GM12878 (cell line): ENCODE measurements at regions not wholly inside any gene's neighbourhood (a gene's known extent, or its start where the extent isn't known, plus 50 kb on each side); places are given as distances from the start of the nearest gene placed in this dataset.
A peak's percentile ranks its signal among the peaks of the same experiment; 100 is the strongest.

Source experiments
- ATF7 ChIP-seq: fragments of 450-650 bp; IDR thresholded peaks from 2 replicates; pipeline ENCODE4 v1.6.1; 2016; ENCODE audit warnings: low read depth, mild to moderate bottlenecking
- IKZF2 ChIP-seq, 2 experiments: fragments of 450-650 bp; IDR thresholded peaks; 2 replicates each; pipeline ENCODE4 v1.6.1; 2017; ENCODE audit warnings: mild to moderate bottlenecking in 2 of 2, moderate library complexity in 2 of 2
- KLF5 ChIP-seq: fragments of 450-650 bp; IDR thresholded peaks from 2 replicates; pipeline ENCODE4 v1.6.1; 2014; ENCODE audit warnings: mild to moderate bottlenecking; ENCODE audit not compliant: partially characterized antibody
- NFXL1 ChIP-seq: fragments of 450-650 bp; IDR thresholded peaks from 2 replicates; pipeline ENCODE4 v1.6.1; 2017; ENCODE audit warnings: antibody characterized with exemption, mild to moderate bottlenecking, borderline replicate concordance
- NFYA ChIP-seq: IDR thresholded peaks from 2 replicates; pipeline ENCODE4 v1.6.1; 2011; ENCODE audit warnings: low read depth, mild to moderate bottlenecking, low read length, improper control_type of control experiment, borderline replicate concordance
- TF ChIP-seq, protein P1 (sequence below): fragments of 150-350 bp; IDR thresholded peaks from 2 replicates; pipeline ENCODE4 v1.6.1; 2016; ENCODE audit warnings: low read depth, low read length
- TF ChIP-seq, protein P2 (sequence below): fragments of 450-650 bp; IDR thresholded peaks from 2 replicates; pipeline ENCODE4 v1.6.1; 2017; ENCODE audit warnings: low read depth, mild to moderate bottlenecking, moderate library complexity
- TF ChIP-seq, protein P3 (sequence below): IDR thresholded peaks from 2 replicates; pipeline ENCODE4 v1.6.1; 2012; ENCODE audit warnings: low read length, inconsistent platforms
- TF ChIP-seq, protein P4 (sequence below): fragments of 450-650 bp; IDR thresholded peaks from 2 replicates; pipeline ENCODE4 v1.6.1; 2018; ENCODE audit warnings: borderline replicate concordance, mild to moderate bottlenecking; ENCODE audit not compliant: partially characterized antibody

DNA sequence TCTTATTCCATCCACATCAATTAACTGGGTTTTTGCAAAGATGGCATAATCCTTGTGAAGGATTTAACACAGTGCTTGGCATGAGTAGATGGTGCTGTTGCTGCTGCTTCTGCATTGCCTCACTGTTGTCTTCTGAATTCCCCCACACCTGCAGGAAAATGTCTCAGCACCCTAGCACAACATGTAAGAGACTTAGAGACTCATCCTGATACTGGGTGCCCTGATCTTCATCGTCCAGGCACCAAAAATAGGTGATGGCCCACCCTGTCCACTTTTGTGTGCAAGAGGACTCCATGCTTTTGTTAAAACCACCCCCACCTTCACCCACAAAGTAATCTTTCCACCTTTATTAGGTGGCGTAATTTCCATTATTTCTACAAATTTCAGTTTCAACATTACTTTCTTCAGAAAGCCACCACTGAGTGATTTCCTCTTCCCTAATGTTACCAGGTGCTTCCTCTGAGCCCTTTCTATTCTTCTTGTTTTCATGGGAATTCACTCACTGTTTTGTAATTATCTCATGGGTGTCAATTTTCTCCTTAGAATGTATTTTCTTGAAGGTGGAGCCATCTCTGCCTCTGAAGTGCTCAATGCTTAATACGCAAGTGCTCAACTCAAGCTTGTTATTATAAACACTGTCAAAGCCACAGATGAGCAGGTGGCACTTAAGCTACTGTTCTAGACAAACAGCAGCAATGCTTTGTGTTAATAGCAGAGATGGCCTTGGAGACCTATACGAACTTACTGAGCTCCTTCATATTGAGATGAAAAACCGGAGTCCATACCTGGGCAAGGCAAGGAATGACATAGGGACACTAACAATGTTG lies 89.5 kb downstream of the HS3ST1 start (continued):
- TF ChIP-seq, protein P1, sequence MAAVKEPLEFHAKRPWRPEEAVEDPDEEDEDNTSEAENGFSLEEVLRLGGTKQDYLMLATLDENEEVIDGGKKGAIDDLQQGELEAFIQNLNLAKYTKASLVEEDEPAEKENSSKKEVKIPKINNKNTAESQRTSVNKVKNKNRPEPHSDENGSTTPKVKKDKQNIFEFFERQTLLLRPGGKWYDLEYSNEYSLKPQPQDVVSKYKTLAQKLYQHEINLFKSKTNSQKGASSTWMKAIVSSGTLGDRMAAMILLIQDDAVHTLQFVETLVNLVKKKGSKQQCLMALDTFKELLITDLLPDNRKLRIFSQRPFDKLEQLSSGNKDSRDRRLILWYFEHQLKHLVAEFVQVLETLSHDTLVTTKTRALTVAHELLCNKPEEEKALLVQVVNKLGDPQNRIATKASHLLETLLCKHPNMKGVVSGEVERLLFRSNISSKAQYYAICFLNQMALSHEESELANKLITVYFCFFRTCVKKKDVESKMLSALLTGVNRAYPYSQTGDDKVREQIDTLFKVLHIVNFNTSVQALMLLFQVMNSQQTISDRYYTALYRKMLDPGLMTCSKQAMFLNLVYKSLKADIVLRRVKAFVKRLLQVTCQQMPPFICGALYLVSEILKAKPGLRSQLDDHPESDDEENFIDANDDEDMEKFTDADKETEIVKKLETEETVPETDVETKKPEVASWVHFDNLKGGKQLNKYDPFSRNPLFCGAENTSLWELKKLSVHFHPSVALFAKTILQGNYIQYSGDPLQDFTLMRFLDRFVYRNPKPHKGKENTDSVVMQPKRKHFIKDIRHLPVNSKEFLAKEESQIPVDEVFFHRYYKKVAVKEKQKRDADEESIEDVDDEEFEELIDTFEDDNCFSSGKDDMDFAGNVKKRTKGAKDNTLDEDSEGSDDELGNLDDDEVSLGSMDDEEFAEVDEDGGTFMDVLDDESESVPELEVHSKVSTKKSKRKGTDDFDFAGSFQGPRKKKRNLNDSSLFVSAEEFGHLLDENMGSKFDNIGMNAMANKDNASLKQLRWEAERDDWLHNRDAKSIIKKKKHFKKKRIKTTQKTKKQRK, result no peak
- no peak for TF ChIP-seq NFXL1
- TF ChIP-seq, protein P2, sequence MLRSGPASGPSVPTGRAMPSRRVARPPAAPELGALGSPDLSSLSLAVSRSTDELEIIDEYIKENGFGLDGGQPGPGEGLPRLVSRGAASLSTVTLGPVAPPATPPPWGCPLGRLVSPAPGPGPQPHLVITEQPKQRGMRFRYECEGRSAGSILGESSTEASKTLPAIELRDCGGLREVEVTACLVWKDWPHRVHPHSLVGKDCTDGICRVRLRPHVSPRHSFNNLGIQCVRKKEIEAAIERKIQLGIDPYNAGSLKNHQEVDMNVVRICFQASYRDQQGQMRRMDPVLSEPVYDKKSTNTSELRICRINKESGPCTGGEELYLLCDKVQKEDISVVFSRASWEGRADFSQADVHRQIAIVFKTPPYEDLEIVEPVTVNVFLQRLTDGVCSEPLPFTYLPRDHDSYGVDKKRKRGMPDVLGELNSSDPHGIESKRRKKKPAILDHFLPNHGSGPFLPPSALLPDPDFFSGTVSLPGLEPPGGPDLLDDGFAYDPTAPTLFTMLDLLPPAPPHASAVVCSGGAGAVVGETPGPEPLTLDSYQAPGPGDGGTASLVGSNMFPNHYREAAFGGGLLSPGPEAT, result no peak
- TF ChIP-seq KLF5, result no peak
- no peak for TF ChIP-seq NFYA
- peak; percentile 49 to 50; a peak in 3 of 4 replicates for TF ChIP-seq IKZF2 (IDR thresholded peaks at IDR 0.05)
- TF ChIP-seq, protein P3, sequence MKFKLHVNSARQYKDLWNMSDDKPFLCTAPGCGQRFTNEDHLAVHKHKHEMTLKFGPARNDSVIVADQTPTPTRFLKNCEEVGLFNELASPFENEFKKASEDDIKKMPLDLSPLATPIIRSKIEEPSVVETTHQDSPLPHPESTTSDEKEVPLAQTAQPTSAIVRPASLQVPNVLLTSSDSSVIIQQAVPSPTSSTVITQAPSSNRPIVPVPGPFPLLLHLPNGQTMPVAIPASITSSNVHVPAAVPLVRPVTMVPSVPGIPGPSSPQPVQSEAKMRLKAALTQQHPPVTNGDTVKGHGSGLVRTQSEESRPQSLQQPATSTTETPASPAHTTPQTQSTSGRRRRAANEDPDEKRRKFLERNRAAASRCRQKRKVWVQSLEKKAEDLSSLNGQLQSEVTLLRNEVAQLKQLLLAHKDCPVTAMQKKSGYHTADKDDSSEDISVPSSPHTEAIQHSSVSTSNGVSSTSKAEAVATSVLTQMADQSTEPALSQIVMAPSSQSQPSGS, result 0 out of 2 replicates have a peak, but pooled peaks have one; percentile 29
- TF ChIP-seq ATF7, result 0 out of 2 replicates have a peak, but pooled peaks have one; percentile 23
- TF ChIP-seq, protein P4, sequence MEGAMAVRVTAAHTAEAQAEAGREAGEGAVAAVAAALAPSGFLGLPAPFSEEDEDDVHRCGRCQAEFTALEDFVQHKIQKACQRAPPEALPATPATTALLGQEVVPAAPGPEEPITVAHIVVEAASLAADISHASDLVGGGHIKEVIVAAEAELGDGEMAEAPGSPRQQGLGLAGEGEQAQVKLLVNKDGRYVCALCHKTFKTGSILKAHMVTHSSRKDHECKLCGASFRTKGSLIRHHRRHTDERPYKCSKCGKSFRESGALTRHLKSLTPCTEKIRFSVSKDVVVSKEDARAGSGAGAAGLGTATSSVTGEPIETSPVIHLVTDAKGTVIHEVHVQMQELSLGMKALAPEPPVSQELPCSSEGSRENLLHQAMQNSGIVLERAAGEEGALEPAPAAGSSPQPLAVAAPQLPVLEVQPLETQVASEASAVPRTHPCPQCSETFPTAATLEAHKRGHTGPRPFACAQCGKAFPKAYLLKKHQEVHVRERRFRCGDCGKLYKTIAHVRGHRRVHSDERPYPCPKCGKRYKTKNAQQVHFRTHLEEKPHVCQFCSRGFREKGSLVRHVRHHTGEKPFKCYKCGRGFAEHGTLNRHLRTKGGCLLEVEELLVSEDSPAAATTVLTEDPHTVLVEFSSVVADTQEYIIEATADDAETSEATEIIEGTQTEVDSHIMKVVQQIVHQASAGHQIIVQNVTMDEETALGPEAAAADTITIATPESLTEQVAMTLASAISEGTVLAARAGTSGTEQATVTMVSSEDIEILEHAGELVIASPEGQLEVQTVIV, result no peak
